ENCODE measurements at regions not wholly inside any gene's neighbourhood (a gene's known extent, or its start where the extent isn't known, plus 50 kb on each side); places are given as distances from the start of the nearest gene placed in this dataset.

DNA sequence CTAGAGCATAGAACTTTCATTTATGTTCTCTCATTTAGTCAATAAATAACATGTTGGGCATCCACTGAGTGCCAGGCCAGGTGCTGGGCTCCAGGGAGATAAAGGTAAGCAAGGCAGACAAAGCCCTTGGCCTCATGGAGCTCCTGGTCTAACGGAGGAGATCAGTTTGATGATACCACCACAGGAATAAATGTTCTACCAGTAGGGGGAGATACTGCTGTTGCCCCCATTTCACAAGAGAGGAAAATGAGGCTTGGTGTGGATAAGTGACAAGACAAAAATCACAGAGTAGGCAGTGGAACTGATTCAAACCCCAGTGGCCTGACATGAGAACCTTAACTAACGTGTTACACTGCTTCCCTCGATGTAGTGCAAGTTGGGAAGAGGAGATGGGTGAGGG, 80.4 kb upstream of the ERCC4 start:
- TF ChIP-seq, protein P1, sequence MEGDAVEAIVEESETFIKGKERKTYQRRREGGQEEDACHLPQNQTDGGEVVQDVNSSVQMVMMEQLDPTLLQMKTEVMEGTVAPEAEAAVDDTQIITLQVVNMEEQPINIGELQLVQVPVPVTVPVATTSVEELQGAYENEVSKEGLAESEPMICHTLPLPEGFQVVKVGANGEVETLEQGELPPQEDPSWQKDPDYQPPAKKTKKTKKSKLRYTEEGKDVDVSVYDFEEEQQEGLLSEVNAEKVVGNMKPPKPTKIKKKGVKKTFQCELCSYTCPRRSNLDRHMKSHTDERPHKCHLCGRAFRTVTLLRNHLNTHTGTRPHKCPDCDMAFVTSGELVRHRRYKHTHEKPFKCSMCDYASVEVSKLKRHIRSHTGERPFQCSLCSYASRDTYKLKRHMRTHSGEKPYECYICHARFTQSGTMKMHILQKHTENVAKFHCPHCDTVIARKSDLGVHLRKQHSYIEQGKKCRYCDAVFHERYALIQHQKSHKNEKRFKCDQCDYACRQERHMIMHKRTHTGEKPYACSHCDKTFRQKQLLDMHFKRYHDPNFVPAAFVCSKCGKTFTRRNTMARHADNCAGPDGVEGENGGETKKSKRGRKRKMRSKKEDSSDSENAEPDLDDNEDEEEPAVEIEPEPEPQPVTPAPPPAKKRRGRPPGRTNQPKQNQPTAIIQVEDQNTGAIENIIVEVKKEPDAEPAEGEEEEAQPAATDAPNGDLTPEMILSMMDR (IDR thresholded peaks at IDR 0.05) = no peak
- no peak for TF ChIP-seq POLR2A (IDR thresholded peaks at IDR 0.05)
